Mucosa of rectum (tissue), 2 donors: ENCODE measurements at regions not wholly inside any gene's neighbourhood (a gene's known extent, or its start where the extent isn't known, plus 50 kb on each side); places are given as distances from the start of the nearest gene placed in this dataset.
"Not testable (repeated sequence)": the region's sequence is repeated elsewhere in the genome, so short reads cannot be mapped to it uniquely, and the experiment has no call there.

Experiments used
- H3K27ac ChIP-seq, 2 donors: one replicate each; pipeline ENCODE4 v1.7.0; 2013; ENCODE audit warnings: inconsistent platforms in 2 of 2, low read depth in 2 of 2, low read length in 2 of 2
- H3K27me3 ChIP-seq, 2 donors: one replicate each; pipeline ENCODE4 v1.7.0; 2013; ENCODE audit warnings: low read length in 2 of 2; ENCODE audit not compliant: control insufficient read depth in 2 of 2, insufficient read depth in 2 of 2
- H3K36me3 ChIP-seq, 2 donors: one replicate each; pipeline ENCODE4 v1.7.0; 2013; ENCODE audit warnings: low read length in 2 of 2; ENCODE audit not compliant: control insufficient read depth in 2 of 2, insufficient read depth in 2 of 2
- H3K4me1 ChIP-seq, 2 donors: one replicate each; pipeline ENCODE4 v1.7.0; 2013; ENCODE audit warnings: low read length in 2 of 2, mild to moderate bottlenecking in 1 of 2; ENCODE audit not compliant: control insufficient read depth in 2 of 2, insufficient read depth in 2 of 2
- H3K4me3 ChIP-seq, 2 donors: one replicate each; pipeline ENCODE4 v1.7.0; 2013; ENCODE audit warnings: low read length in 2 of 2
- H3K9ac ChIP-seq, 2 donors: one replicate each; pipeline ENCODE4 v1.7.0; 2013; ENCODE audit warnings: low read length in 2 of 2, low read depth in 1 of 2, mild to moderate bottlenecking in 1 of 2
- H3K9me3 ChIP-seq, 2 donors: one replicate each; pipeline ENCODE4 v1.7.0; 2013; ENCODE audit warnings: low read length in 2 of 2; ENCODE audit not compliant: control insufficient read depth in 2 of 2
- donor health status: healthy.
- donor health status: Normal muscosa, but diverticular disease.

GRCh38 chr12:27133022-27133590 is 50.7 kb upstream of the C12orf71 start:
- H3K9ac ChIP-seq = no peak overlapping the region
- H3K27ac ChIP-seq = no peak overlapping the region
- H3K36me3 ChIP-seq = no peaks in the 10 kb centered on the region

DNA sequence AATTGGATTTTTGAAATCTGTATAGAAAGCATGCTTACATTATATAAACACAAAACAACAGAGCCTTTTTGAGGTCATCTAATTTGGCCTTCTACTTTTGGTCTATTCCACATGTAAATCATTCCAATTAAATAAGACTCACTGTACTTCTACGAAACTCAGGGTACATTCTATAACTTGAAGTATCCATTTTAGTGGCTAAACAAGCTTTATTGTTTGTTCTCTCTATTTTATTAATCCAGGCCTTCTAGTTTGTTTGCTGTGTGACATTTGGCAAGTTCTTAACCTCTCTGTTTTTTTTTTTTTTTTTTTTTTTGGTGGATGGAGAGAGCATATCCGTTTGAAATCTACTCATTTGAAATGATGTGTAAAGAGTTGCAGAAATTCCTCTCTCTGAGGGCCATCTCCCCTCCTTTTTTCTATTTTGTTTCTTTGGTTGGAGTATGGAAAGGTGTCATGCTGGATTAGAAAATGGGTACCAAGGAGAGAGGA is 58.1 kb upstream of the C12orf71 start:
- Histone ChIP-seq H3K4me3 (no peak overlapping the region), H3K4me1 (no peaks in the 10 kb centered on the region), H3K36me3 (no peaks in the 10 kb centered on the region), H3K9ac (no peak overlapping the region), H3K9me3 (no peaks in the 10 kb centered on the region), H3K27ac (no peak overlapping the region), H3K27me3 (no peaks in the 10 kb centered on the region)

More at GRCh38 chr12:27133022-27133590, 50.7 kb upstream of the C12orf71 start:
- Histone ChIP-seq H3K4me3 (no peak overlapping the region), H3K9me3 (no peaks in the 10 kb centered on the region), H3K27me3 (no peaks in the 10 kb centered on the region), H3K4me1 (no peaks in the 10 kb centered on the region)

- H3K4me1 ChIP-seq = no peaks in the 10 kb centered on the region
- no peak overlapping the region for H3K4me3 ChIP-seq
- no peaks in the 10 kb centered on the region for H3K27me3 ChIP-seq
- H3K9me3 ChIP-seq = no peaks in the 10 kb centered on the region
- no peaks in the 10 kb centered on the region for H3K36me3 ChIP-seq
- H3K27ac ChIP-seq = no peak overlapping the region
- no peak overlapping the region for H3K9ac ChIP-seq
These were observed 59.8 kb upstream of the C12orf71 start for GRCh38 chr12:27142101-27142721.

- no peak overlapping the region for H3K9ac ChIP-seq
- H3K27ac ChIP-seq = no peak overlapping the region
- no peak overlapping the region for H3K4me3 ChIP-seq
These were observed 61.1 kb upstream of the C12orf71 start for GRCh38 chr12:27143256-27144069.

GRCh38 chr12:27145725-27146124 is 63.3 kb upstream of the C12orf71 start:
- not testable (repeated sequence) for H3K9me3 ChIP-seq, H3K4me1 ChIP-seq, H3K27ac ChIP-seq, H3K9ac ChIP-seq, H3K4me3 ChIP-seq, H3K27me3 ChIP-seq, H3K36me3 ChIP-seq

More at GRCh38 chr12:27143256-27144069, 61.1 kb upstream of the C12orf71 start:
- H3K36me3 ChIP-seq = no peaks in the 10 kb centered on the region
- H3K4me1 ChIP-seq = no peaks in the 10 kb centered on the region
- no peaks in the 10 kb centered on the region for H3K27me3 ChIP-seq
- H3K9me3 ChIP-seq = no peaks in the 10 kb centered on the region

- Histone ChIP-seq H3K9me3 (no peaks in the 10 kb centered on the region), H3K9ac (no peak overlapping the region), H3K36me3 (no peaks in the 10 kb centered on the region), H3K4me1 (no peaks in the 10 kb centered on the region), H3K27me3 (no peaks in the 10 kb centered on the region), H3K27ac (no peak overlapping the region), H3K4me3 (no peak overlapping the region)
These were observed 66.0 kb upstream of the C12orf71 start for GRCh38 chr12:27148373-27148772.

GRCh38 chr12:27148791-27149190 is 66.4 kb upstream of the C12orf71 start:
- Histone ChIP-seq H3K27me3 (no peaks in the 10 kb centered on the region), H3K36me3 (no peaks in the 10 kb centered on the region), H3K27ac (no peak overlapping the region), H3K4me3 (no peak overlapping the region), H3K9ac (no peak overlapping the region), H3K9me3 (no peaks in the 10 kb centered on the region), H3K4me1 (no peaks in the 10 kb centered on the region)

- no peaks in the 10 kb centered on the region for H3K9me3 ChIP-seq
- H3K9ac ChIP-seq = no peak overlapping the region
- H3K27ac ChIP-seq = no peak overlapping the region
- H3K4me1 ChIP-seq = no peaks in the 10 kb centered on the region
- no peak overlapping the region for H3K4me3 ChIP-seq
- H3K27me3 ChIP-seq = no peaks in the 10 kb centered on the region
- no peaks in the 10 kb centered on the region for H3K36me3 ChIP-seq
These were observed 69.1 kb upstream of the C12orf71 start for GRCh38 chr12:27151479-27151878.

GRCh38 chr12:27158297-27158696 is 75.9 kb upstream of the C12orf71 start:
- Histone ChIP-seq H3K9ac (no peak overlapping the region), H3K36me3 (no peaks in the 10 kb centered on the region), H3K4me3 (no peak overlapping the region), H3K9me3 (no peaks in the 10 kb centered on the region), H3K27me3 (no peaks in the 10 kb centered on the region), H3K27ac (no peak overlapping the region), H3K4me1 (no peaks in the 10 kb centered on the region)
